OCI-LY7 (cell line): ENCODE measurements at regions not wholly inside any gene's neighbourhood (a gene's known extent, or its start where the extent isn't known, plus 50 kb on each side); places are given as distances from the start of the nearest gene placed in this dataset.

Experiments
- BruUV-seq: library from RNA; stranded (reverse); fragments of 400-500 nt; replicated peaks from 2 replicates; lab custom pipeline; 2021; lab: Mats Ljungman, UMichigan
- CTCF ChIA-PET: fragments of 300-600 bp; sonication (Branson Sonifier 250); formaldehyde crosslinking; loops from one replicate; lab custom pipeline; 2022; ENCODE audit warnings: antibody characterized with exemption; ENCODE audit not compliant: unreplicated experiment; lab: Charles Lee
- POLR2A ChIA-PET: fragments of 300-600 bp; sonication (Branson Sonifier 250); formaldehyde crosslinking; loops from one replicate; lab custom pipeline; 2022; ENCODE audit warnings: antibody characterized with exemption; lab: Charles Lee
- DNase-seq: peaks from one replicate; pipeline ENCODE4 v3.0.0-alpha.2; 2015; ENCODE audit warnings: low spot score
- H2AFZ ChIP-seq: fragments of 200-600 bp; sonication (generic), shearing (Covaris generic); 2 replicates; pipeline ENCODE4 v1.6.1; 2014; ENCODE audit warnings: mild to moderate bottlenecking, antibody characterized with exemption, low read length, moderate library complexity
- H3K27ac ChIP-seq: fragments of 200-600 bp; sonication (generic); 2 replicates; pipeline ENCODE4 v1.5.1; 2014; ENCODE audit warnings: mixed run types, low read depth, mild to moderate bottlenecking, moderate library complexity, low read length, inconsistent platforms; ENCODE audit not compliant: poor library complexity, severe bottlenecking
- H3K36me3 ChIP-seq: fragments of 200-600 bp; sonication (generic); 2 replicates; pipeline ENCODE4 v1.6.1; 2014; ENCODE audit warnings: mild to moderate bottlenecking, antibody characterized with exemption, low read length, moderate library complexity, mixed read lengths; ENCODE audit not compliant: insufficient read depth
- H3K4me1 ChIP-seq: fragments of 200-600 bp; sonication (generic); 2 replicates; pipeline ENCODE4 v1.5.1; 2014; ENCODE audit warnings: mild to moderate bottlenecking, low read length; ENCODE audit not compliant: insufficient read depth, poor library complexity, severe bottlenecking
- H3K4me2 ChIP-seq: fragments of 200-600 bp; sonication (generic); 2 replicates; pipeline ENCODE4 v1.6.1; 2014; ENCODE audit warnings: mild to moderate bottlenecking, low read length
- H3K4me3 ChIP-seq: fragments of 200-600 bp; sonication (generic); 2 replicates; pipeline ENCODE4 v1.5.1; 2014; ENCODE audit warnings: mild to moderate bottlenecking, low read depth, low read length; ENCODE audit not compliant: poor library complexity, severe bottlenecking
- H3K79me2 ChIP-seq: fragments of 200-600 bp; sonication (generic); 2 replicates; pipeline ENCODE4 v1.6.1; 2016; ENCODE audit warnings: low read depth, mild to moderate bottlenecking, low read length, moderate library complexity, mixed read lengths; ENCODE audit not compliant: insufficient read depth
- H3K9me2 ChIP-seq: fragments of 200-600 bp; sonication (generic); 2 replicates; pipeline ENCODE4 v1.6.1; 2016; ENCODE audit warnings: mild to moderate bottlenecking, low read length, mixed read lengths; ENCODE audit not compliant: insufficient read depth
- H3K9me3 ChIP-seq: fragments of 200-600 bp; sonication (generic); 2 replicates; pipeline ENCODE4 v1.6.1; 2014; ENCODE audit warnings: mild to moderate bottlenecking, mixed run types, low read length, mixed read lengths
- H4K20me1 ChIP-seq: fragments of 200-600 bp; sonication (generic); 2 replicates; pipeline ENCODE4 v1.6.1; 2014; ENCODE audit warnings: mild to moderate bottlenecking, antibody characterized with exemption, low read length, moderate library complexity, mixed read lengths; ENCODE audit not compliant: insufficient read depth
- EZH2phosphoT487 ChIP-seq: fragments of 200-600 bp; sonication (generic); IDR thresholded peaks from 2 replicates; pipeline ENCODE4 v1.6.1; 2018; ENCODE audit warnings: low read depth, borderline replicate concordance, mild to moderate bottlenecking, mixed run types, antibody characterized with exemption, low read length, moderate library complexity, mixed read lengths
- intact Hi-C: fragments of 100-400 bp; cut with micrococcal nuclease; formaldehyde crosslinking; loops from one replicate; pipeline ENCODE4 v1.10.0; 2022; ENCODE audit not compliant: unreplicated experiment
- TF ChIP-seq, protein P1 (sequence below): fragments of 200-600 bp; sonication (generic); conservative IDR thresholded peaks from 2 replicates; pipeline ENCODE4 v1.5.1; 2014; ENCODE audit warnings: mild to moderate bottlenecking, antibody characterized with exemption, low read length, moderate library complexity, mixed read lengths

DNA sequence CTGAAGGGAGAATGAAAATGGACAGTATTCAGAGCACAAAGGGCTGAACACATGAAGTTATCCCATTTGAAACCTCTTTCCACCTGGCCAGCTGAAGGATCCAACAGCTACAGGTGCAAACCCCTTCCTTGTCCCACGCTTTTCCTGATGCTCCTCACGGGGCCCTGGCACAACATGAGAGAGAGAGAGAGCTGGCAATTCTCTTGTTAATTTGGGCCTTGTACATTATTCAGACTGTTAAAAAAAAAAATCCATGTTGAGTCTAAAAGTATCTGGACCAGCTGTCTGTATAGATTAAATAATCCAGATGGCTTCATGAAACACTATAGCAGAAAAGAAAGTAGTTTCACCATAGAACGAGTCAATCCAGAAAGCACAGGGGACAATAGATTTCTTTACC lies 74.1 kb downstream of the HMHB1 start:
- Histone ChIP-seq H3K27ac (no peak overlapping the region), H3K79me2 (no peaks in the 10 kb centered on the region), H3K36me3 (no peaks in the 10 kb centered on the region), H3K9me2 (no peaks in the 10 kb centered on the region), H4K20me1 (no peaks in the 10 kb centered on the region), H3K9me3 (no peaks in the 10 kb centered on the region), H3K4me1 (no peaks in the 10 kb centered on the region), H2AFZ (no peak overlapping the region), H3K4me3 (no peak overlapping the region), H3K4me2 (no peak overlapping the region)
- intact Hi-C loops = no loop called here
- DNase-seq = no peak
- ChIA-PET CTCF (no interaction called here), POLR2A (interaction anchor here (1.0 kb wide), 1 partner anchor 176 kb away, joined by 3 read pairs; no protein-coding TSS in a partner anchor)
- BruUV-seq = no TSS peak
- TF ChIP-seq, protein P1, sequence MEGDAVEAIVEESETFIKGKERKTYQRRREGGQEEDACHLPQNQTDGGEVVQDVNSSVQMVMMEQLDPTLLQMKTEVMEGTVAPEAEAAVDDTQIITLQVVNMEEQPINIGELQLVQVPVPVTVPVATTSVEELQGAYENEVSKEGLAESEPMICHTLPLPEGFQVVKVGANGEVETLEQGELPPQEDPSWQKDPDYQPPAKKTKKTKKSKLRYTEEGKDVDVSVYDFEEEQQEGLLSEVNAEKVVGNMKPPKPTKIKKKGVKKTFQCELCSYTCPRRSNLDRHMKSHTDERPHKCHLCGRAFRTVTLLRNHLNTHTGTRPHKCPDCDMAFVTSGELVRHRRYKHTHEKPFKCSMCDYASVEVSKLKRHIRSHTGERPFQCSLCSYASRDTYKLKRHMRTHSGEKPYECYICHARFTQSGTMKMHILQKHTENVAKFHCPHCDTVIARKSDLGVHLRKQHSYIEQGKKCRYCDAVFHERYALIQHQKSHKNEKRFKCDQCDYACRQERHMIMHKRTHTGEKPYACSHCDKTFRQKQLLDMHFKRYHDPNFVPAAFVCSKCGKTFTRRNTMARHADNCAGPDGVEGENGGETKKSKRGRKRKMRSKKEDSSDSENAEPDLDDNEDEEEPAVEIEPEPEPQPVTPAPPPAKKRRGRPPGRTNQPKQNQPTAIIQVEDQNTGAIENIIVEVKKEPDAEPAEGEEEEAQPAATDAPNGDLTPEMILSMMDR = no peak
- no peak for TF ChIP-seq EZH2phosphoT487

DNA sequence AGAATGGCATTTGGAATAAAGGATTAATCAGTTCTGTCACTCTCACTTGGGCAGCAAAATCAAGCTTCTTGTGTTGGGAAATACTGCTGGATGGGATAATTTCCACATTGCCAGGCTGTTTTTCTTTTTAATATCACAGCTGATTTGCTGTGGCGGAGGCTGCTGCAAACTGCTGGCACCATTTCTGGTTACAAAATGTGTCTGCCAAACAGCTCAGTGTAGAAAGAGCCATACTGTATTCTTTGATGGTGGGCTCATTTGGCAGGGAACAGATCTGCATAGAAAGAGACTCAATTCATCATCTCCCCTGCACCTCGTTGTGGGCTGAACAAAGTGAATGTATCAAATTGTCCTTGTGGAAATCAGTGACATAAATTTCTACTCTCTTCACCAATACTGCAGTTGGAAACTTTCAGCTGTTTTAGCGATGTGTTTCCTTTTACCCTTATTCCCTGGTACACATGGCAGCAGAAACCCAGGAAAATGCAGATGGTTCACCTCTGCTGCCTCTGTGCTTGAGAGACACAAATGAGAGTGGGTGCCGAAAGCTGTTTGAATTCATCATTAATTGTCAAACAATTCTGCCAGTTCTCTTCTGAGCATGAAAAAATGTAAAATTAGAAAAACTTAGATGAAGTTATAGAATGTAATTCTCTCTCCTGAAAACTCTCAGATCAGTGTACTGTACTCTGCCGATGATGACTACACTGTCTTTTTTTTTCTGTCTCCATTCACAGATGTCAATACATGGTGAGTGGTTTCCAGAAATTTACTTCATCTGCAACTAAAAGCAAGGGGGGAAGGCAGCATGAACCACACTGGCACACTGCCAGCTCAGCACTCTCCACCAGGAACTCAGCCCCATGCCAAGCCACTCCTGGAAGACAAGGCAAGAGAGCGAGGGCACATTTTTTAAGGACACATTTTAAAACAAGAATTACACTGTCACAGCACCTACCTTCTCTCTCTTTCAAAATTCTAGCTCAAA lies 75.0 kb downstream of the HMHB1 start:
- H3K4me1 ChIP-seq = no peaks in the 10 kb centered on the region
- no peak overlapping the region for H2AFZ ChIP-seq
- no peaks in the 10 kb centered on the region for H3K9me2 ChIP-seq
- no peaks in the 10 kb centered on the region for H3K36me3 ChIP-seq
- TF ChIP-seq, protein P1 = no peak
- no peak for TF ChIP-seq EZH2phosphoT487
- intact Hi-C loops = no loop called here
- H3K27ac ChIP-seq = no peak overlapping the region
- BruUV-seq = no TSS peak
- no peak overlapping the region for H3K4me3 ChIP-seq
- ChIA-PET CTCF (no interaction called here), POLR2A (interaction anchor here (1.0 kb wide), 2 partner anchors 9 to 177 kb away, joined by 3 read pairs; no protein-coding TSS in a partner anchor)
- H4K20me1 ChIP-seq = no peaks in the 10 kb centered on the region
- no peaks in the 10 kb centered on the region for H3K9me3 ChIP-seq
- H3K79me2 ChIP-seq = no peaks in the 10 kb centered on the region
- no peak overlapping the region for H3K4me2 ChIP-seq
- no peak for DNase-seq
